IMR-90 (cell line): ENCODE measurements at regions not wholly inside any gene's neighbourhood (a gene's known extent, or its start where the extent isn't known, plus 50 kb on each side); places are given as distances from the start of the nearest gene placed in this dataset.

ENCODE experiments used
- BHLHE40 ChIP-seq: fragments of 150-350 bp; IDR thresholded peaks from 2 replicates; pipeline ENCODE4 v1.6.1; 2016; ENCODE audit warnings: mild to moderate bottlenecking, low read depth, low read length
- CEBPB ChIP-seq: IDR thresholded peaks from 2 replicates; pipeline ENCODE4 v1.6.1; 2012; ENCODE audit warnings: low read depth, low read length, improper control_type of control experiment
- CHD1 ChIP-seq: IDR thresholded peaks from 2 replicates; pipeline ENCODE4 v1.6.1; 2012; ENCODE audit warnings: low read depth, low read length, improper control_type of control experiment
- FOS ChIP-seq: fragments of 150-350 bp; IDR thresholded peaks from 2 replicates; pipeline ENCODE4 v1.6.1; 2016; ENCODE audit warnings: low read depth, low read length
- MAFK ChIP-seq: IDR thresholded peaks from 2 replicates; pipeline ENCODE4 v1.6.1; 2012; ENCODE audit warnings: low read depth, low read length, improper control_type of control experiment
- MAZ ChIP-seq: IDR thresholded peaks from 2 replicates; pipeline ENCODE4 v1.6.1; 2012; ENCODE audit warnings: low read depth, mild to moderate bottlenecking, low read length, improper control_type of control experiment, moderate library complexity, borderline replicate concordance
- MXI1 ChIP-seq: IDR thresholded peaks from 2 replicates; pipeline ENCODE4 v1.6.1; 2012; ENCODE audit warnings: low read depth, mild to moderate bottlenecking, low read length, moderate library complexity, borderline replicate concordance
- POLR2A ChIP-seq: IDR thresholded peaks from 2 replicates; pipeline ENCODE4 v1.6.1; 2012; ENCODE audit warnings: mild to moderate bottlenecking, low read depth, low read length
- RAD21 ChIP-seq: IDR thresholded peaks from 2 replicates; pipeline ENCODE4 v1.6.1; 2012; ENCODE audit warnings: low read length, improper control_type of control experiment
- RFX5 ChIP-seq: IDR thresholded peaks from 2 replicates; pipeline ENCODE4 v1.8.0; 2012; ENCODE audit warnings: low read depth, mild to moderate bottlenecking, low read length, moderate library complexity
- SMC3 ChIP-seq: fragments of 150-350 bp; IDR thresholded peaks from 2 replicates; pipeline ENCODE4 v1.6.1; 2016; ENCODE audit warnings: low read depth, mild to moderate bottlenecking, antibody characterized with exemption, low read length, moderate library complexity
- TF ChIP-seq, protein P1 (sequence below): conservative IDR thresholded peaks from 2 replicates; pipeline ENCODE4 v1.5.1; 2012; ENCODE audit warnings: mild to moderate bottlenecking, low read depth, low read length, improper control_type of control experiment
- TF ChIP-seq, protein P2 (sequence below): fragments of 150-350 bp; IDR thresholded peaks from 2 replicates; pipeline ENCODE4 v1.6.1; 2017; ENCODE audit warnings: mild to moderate bottlenecking, antibody characterized with exemption, low read length, low read depth
- TF ChIP-seq, protein P3 (sequence below): fragments of 150-350 bp; IDR thresholded peaks from 2 replicates; pipeline ENCODE4 v1.6.1; 2016; ENCODE audit warnings: low read depth, mild to moderate bottlenecking, low read length, moderate library complexity, borderline replicate concordance

DNA sequence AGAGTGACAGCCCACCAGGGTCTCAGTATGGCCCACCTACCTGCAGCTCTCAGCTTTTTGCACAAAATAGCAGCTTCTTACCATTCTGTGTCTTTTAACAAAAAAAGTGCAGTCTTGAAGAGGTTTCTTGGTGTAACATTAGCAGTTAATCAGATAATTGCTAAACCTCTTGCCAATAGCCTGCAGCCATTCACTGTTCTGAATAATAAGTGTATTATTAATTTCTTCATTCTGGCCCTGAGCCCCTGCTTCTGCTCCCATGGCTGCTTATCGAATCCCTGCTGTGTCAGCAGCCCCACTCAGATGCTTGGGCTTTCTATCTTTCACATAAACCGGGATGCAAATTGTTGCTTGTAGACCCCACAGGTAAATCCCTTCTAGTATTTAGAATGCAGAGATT is 485.9 kb downstream of the CAAP1 start:
- TF ChIP-seq, protein P1, sequence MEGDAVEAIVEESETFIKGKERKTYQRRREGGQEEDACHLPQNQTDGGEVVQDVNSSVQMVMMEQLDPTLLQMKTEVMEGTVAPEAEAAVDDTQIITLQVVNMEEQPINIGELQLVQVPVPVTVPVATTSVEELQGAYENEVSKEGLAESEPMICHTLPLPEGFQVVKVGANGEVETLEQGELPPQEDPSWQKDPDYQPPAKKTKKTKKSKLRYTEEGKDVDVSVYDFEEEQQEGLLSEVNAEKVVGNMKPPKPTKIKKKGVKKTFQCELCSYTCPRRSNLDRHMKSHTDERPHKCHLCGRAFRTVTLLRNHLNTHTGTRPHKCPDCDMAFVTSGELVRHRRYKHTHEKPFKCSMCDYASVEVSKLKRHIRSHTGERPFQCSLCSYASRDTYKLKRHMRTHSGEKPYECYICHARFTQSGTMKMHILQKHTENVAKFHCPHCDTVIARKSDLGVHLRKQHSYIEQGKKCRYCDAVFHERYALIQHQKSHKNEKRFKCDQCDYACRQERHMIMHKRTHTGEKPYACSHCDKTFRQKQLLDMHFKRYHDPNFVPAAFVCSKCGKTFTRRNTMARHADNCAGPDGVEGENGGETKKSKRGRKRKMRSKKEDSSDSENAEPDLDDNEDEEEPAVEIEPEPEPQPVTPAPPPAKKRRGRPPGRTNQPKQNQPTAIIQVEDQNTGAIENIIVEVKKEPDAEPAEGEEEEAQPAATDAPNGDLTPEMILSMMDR, result no peak
- TF ChIP-seq POLR2A, result no peak
- no peak for TF ChIP-seq MAFK
- no peak for TF ChIP-seq MXI1
- TF ChIP-seq CEBPB, result no peak
- no peak for TF ChIP-seq MAZ
- no peak for TF ChIP-seq BHLHE40
- TF ChIP-seq, protein P2, sequence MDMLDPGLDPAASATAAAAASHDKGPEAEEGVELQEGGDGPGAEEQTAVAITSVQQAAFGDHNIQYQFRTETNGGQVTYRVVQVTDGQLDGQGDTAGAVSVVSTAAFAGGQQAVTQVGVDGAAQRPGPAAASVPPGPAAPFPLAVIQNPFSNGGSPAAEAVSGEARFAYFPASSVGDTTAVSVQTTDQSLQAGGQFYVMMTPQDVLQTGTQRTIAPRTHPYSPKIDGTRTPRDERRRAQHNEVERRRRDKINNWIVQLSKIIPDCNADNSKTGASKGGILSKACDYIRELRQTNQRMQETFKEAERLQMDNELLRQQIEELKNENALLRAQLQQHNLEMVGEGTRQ, result no peak
- TF ChIP-seq SMC3, result no peak
- no peak for TF ChIP-seq RFX5
- TF ChIP-seq, protein P3, sequence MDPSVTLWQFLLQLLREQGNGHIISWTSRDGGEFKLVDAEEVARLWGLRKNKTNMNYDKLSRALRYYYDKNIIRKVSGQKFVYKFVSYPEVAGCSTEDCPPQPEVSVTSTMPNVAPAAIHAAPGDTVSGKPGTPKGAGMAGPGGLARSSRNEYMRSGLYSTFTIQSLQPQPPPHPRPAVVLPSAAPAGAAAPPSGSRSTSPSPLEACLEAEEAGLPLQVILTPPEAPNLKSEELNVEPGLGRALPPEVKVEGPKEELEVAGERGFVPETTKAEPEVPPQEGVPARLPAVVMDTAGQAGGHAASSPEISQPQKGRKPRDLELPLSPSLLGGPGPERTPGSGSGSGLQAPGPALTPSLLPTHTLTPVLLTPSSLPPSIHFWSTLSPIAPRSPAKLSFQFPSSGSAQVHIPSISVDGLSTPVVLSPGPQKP, result no peak
- TF ChIP-seq RAD21, result no peak
- no peak for TF ChIP-seq CHD1
- TF ChIP-seq FOS, result no peak
